PC-9 (cell line): ENCODE measurements at regions not wholly inside any gene's neighbourhood (a gene's known extent, or its start where the extent isn't known, plus 50 kb on each side); places are given as distances from the start of the nearest gene placed in this dataset.
A peak's percentile ranks its signal among the peaks of the same experiment; 100 is the strongest.
"Not testable (repeated sequence)": the region's sequence is repeated elsewhere in the genome, so short reads cannot be mapped to it uniquely, and the experiment has no call there.

ENCODE experiments used
- BruUV-seq: library from RNA; stranded (reverse); fragments of 400-500 nt; replicated peaks from 2 replicates; lab custom pipeline; 2021; lab: Mats Ljungman, UMichigan
- CTCF ChIA-PET: fragments of 300-600 bp; sonication (Branson Sonifier 250); formaldehyde crosslinking; loops from one replicate; lab custom pipeline; 2022; ENCODE audit warnings: antibody characterized with exemption; lab: Charles Lee
- POLR2A ChIA-PET: fragments of 300-600 bp; sonication (Branson Sonifier 250); formaldehyde crosslinking; loops from one replicate; lab custom pipeline; 2022; ENCODE audit warnings: antibody characterized with exemption; ENCODE audit not compliant: unreplicated experiment; lab: Charles Lee
- DNase-seq, 2 experiments: peaks; one replicate each; pipeline versions ENCODE4 v3.0.0 to v3.0.0-alpha.2; 2015 to 2022; ENCODE audit warnings: mixed read lengths in 1 of 2
- H2AFZ ChIP-seq: fragments of 200-600 bp; sonication (generic); 2 replicates; pipeline ENCODE4 v1.8.1; 2017; ENCODE audit warnings: antibody characterized with exemption
- H3F3A ChIP-seq: fragments of 200-600 bp; sonication (generic); 2 replicates; pipeline ENCODE4 v1.8.1; 2017; ENCODE audit warnings: antibody characterized with exemption, mild to moderate bottlenecking, low read depth; ENCODE audit not compliant: insufficient read depth
- H3K27ac ChIP-seq: fragments of 200-600 bp; sonication (generic); 2 replicates; pipeline ENCODE4 v1.6.1; 2016; ENCODE audit warnings: mixed run types
- H3K27me3 ChIP-seq: fragments of 200-600 bp; sonication (generic); 2 replicates; pipeline ENCODE4 v1.6.1; 2016; ENCODE audit warnings: low read depth, mixed run types; ENCODE audit not compliant: insufficient read depth
- H3K36me3 ChIP-seq: fragments of 200-600 bp; sonication (generic); 2 replicates; pipeline ENCODE4 v1.6.1; 2016; ENCODE audit warnings: low read depth, mixed run types
- H3K4me1 ChIP-seq: fragments of 200-600 bp; sonication (generic); replicated peaks from 2 replicates; pipeline ENCODE4 v1.6.1; 2016; ENCODE audit warnings: mixed run types; ENCODE audit not compliant: insufficient read depth
- H3K4me2 ChIP-seq: fragments of 200-600 bp; sonication (generic); 2 replicates; pipeline ENCODE4 v1.6.1; 2017; ENCODE audit warnings: mixed run types
- H3K4me3 ChIP-seq: fragments of 200-600 bp; sonication (generic); 2 replicates; pipeline ENCODE4 v1.6.1; 2016; ENCODE audit warnings: mixed run types
- H3K79me2 ChIP-seq: fragments of 200-600 bp; sonication (generic); 2 replicates; pipeline ENCODE4 v1.6.1; 2017; ENCODE audit warnings: low read depth, mixed run types
- H3K9me2 ChIP-seq: fragments of 200-600 bp; sonication (generic); 2 replicates; pipeline ENCODE4 v1.8.1; 2017; ENCODE audit warnings: mild to moderate bottlenecking; ENCODE audit not compliant: insufficient read depth
- H3K9me3 ChIP-seq: fragments of 200-600 bp; sonication (generic); 2 replicates; pipeline ENCODE4 v1.8.1; 2016; ENCODE audit warnings: low read depth; ENCODE audit not compliant: insufficient read depth
- H4K20me1 ChIP-seq: fragments of 200-600 bp; sonication (generic); 2 replicates; pipeline ENCODE4 v1.8.1; 2017; ENCODE audit not compliant: insufficient read depth
- EZH2 ChIP-seq: fragments of 200-600 bp; sonication (generic); IDR thresholded peaks from 2 replicates; pipeline ENCODE4 v1.8.0; 2017; ENCODE audit warnings: antibody characterized with exemption, low read depth
- intact Hi-C: fragments of 100-400 bp; cut with micrococcal nuclease; formaldehyde crosslinking; loops from one replicate; pipeline ENCODE4 v1.10.0; 2022; ENCODE audit not compliant: unreplicated experiment
- TF ChIP-seq, protein P1 (sequence below): fragments of 200-600 bp; sonication (generic); conservative IDR thresholded peaks from 2 replicates; pipeline ENCODE4 v1.6.1; 2017; ENCODE audit warnings: mixed run types, antibody characterized with exemption, mild to moderate bottlenecking, moderate library complexity

DNA sequence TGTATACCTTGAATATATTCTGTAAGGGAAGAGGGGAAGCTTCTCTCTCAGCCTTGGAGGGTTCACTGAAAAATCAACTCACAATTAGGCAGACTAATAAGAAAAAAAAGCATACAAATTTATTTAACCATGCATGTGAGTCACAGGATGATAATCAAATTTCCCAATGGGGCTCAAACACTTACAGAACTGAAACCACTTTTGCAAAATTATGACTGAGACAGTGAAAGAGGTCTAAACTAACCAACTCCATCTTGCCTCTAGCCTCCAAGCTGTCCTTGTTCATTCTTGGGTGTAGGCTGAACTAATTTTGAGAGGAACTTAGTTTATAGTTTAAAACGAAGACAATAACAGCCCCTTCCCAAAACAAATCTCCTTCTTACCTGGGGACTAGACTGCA lies 618.3 kb upstream of the AUTS2 start:
- BruUV-seq: no TSS peak
- Histone ChIP-seq H3K4me2 (peak overlapping the region; percentile 70), H3K27ac (peak overlapping the region; percentile 88), H3K9me3 (peaks cover 6% of the 10 kb centered on the region; the same call in 1 of the 2 replicates), H3K4me3 (peak overlapping the region; percentile 24; the same call in 1 of the 2 replicates), H3K79me2 (no peaks in the 10 kb centered on the region), H2AFZ (peak overlapping the region; percentile 63; the same call in 1 of the 2 replicates), H3K27me3 (no peaks in the 10 kb centered on the region), H3K36me3 (no peaks in the 10 kb centered on the region), H3K4me1 (peaks cover 15% of the 10 kb centered on the region), H3F3A (peaks cover 5% of the 10 kb centered on the region; the same call in 1 of the 2 replicates), H3K9me2 (no peaks in the 10 kb centered on the region), H4K20me1 (no peaks in the 10 kb centered on the region)
- ChIA-PET POLR2A (no interaction called here), CTCF (no interaction called here)
- DNase-seq: peak in 1 of 2 experiments; percentile 40
- TF ChIP-seq EZH2: no peak
- TF ChIP-seq, protein P1, sequence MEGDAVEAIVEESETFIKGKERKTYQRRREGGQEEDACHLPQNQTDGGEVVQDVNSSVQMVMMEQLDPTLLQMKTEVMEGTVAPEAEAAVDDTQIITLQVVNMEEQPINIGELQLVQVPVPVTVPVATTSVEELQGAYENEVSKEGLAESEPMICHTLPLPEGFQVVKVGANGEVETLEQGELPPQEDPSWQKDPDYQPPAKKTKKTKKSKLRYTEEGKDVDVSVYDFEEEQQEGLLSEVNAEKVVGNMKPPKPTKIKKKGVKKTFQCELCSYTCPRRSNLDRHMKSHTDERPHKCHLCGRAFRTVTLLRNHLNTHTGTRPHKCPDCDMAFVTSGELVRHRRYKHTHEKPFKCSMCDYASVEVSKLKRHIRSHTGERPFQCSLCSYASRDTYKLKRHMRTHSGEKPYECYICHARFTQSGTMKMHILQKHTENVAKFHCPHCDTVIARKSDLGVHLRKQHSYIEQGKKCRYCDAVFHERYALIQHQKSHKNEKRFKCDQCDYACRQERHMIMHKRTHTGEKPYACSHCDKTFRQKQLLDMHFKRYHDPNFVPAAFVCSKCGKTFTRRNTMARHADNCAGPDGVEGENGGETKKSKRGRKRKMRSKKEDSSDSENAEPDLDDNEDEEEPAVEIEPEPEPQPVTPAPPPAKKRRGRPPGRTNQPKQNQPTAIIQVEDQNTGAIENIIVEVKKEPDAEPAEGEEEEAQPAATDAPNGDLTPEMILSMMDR: no peak
- intact Hi-C loops: no loop called here

DNA sequence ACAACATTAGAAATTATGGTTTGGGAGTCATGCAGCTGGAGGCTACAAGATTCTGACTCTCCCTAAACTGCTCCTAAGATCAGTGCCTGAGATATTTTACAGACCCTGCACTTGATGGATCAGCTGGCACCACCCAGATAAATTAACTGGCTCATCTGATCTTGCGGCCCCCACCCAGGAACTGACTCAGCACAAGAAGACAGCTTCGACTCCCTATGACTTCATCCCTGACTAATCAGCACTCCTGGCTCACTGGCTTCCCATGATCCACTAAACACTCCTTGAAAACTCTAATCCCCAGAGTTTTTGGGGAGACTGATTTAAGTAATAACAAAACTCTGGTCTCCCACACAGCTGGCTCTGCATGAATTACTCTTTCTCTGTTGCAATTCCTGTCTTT lies 617.8 kb upstream of the AUTS2 start:
- CTCF ChIA-PET: not testable (repeated sequence)
- H3K4me2 ChIP-seq: peak overlapping the region; percentile 70

DNA sequence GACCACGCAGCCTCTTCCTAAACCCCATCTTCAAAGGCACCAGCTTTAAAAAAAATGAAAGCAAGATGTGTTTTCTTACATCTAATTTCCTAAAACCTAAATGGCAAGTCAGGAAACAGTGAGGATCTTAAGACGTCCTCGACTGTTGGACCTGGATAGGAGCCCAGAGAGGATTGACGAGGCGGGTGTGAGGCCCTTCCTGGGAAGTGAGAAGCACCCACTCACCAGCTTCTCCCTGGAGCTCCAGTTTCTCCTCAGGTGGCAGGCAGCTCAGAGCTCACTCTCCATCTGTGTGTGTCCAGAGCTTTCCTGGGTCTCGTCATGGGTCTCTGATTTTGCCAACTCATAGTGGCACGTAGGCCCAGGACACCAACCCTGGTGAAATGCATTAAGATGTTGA lies 614.0 kb upstream of the AUTS2 start:
- Histone ChIP-seq H4K20me1 (no peaks in the 10 kb centered on the region), H3K9me3 (peaks cover 11% of the 10 kb centered on the region; the same call in 1 of the 2 replicates), H3K27me3 (no peaks in the 10 kb centered on the region), H3F3A (peaks cover 5% of the 10 kb centered on the region; the same call in 1 of the 2 replicates), H3K4me1 (peaks cover 15% of the 10 kb centered on the region), H3K36me3 (no peaks in the 10 kb centered on the region), H3K4me3 (no peak overlapping the region), H3K4me2 (no peak overlapping the region), H3K9me2 (no peaks in the 10 kb centered on the region), H3K79me2 (no peaks in the 10 kb centered on the region), H2AFZ (no peak overlapping the region), H3K27ac (no peak overlapping the region)
- no TSS peak for BruUV-seq
- TF ChIP-seq, protein P1: no peak
- no peak for TF ChIP-seq EZH2
- no peak for DNase-seq
- ChIA-PET POLR2A (no interaction called here), CTCF (no interaction called here)
- intact Hi-C loops: no loop called here

More for the DNA sequence above, 617.8 kb upstream of the AUTS2 start:
- POLR2A ChIA-PET, H3K79me2 ChIP-seq, H4K20me1 ChIP-seq, H3K9me3 ChIP-seq, DNase-seq, H3K36me3 ChIP-seq, H3F3A ChIP-seq, H3K9me2 ChIP-seq, BruUV-seq, intact Hi-C loops, H3K27me3 ChIP-seq: not testable (repeated sequence)
- Histone ChIP-seq H2AFZ (peak overlapping the region; percentile 63; the same call in 1 of the 2 replicates), H3K4me1 (peaks cover 15% of the 10 kb centered on the region), H3K4me3 (peak overlapping the region; percentile 24; the same call in 1 of the 2 replicates), H3K27ac (peak overlapping the region; percentile 88)

- peak in 1 of 2 experiments; percentile 58 for DNase-seq
- POLR2A ChIA-PET: no interaction called here
Measured at GRCh38 chr7:68994841-68995240, 603.4 kb upstream of the AUTS2 start.

More at GRCh38 chr7:68994841-68995240, 603.4 kb upstream of the AUTS2 start:
- H2AFZ ChIP-seq: no peak overlapping the region
- CTCF ChIA-PET: no interaction called here
- H3K36me3 ChIP-seq: no peaks in the 10 kb centered on the region
- 0 out of 2 replicates have a peak overlapping the region, but pooled peaks have one; percentile 21 for H3K4me2 ChIP-seq
- BruUV-seq: no TSS peak
- H3K9me3 ChIP-seq: no peaks in the 10 kb centered on the region; the same call in none of the 2 replicates
- no peak overlapping the region for H3K27ac ChIP-seq
- H3K9me2 ChIP-seq: no peaks in the 10 kb centered on the region; the same call in 1 of the 2 replicates
- no peaks in the 10 kb centered on the region for H4K20me1 ChIP-seq
- H3K79me2 ChIP-seq: no peaks in the 10 kb centered on the region
- TF ChIP-seq, protein P1: no peak
- TF ChIP-seq EZH2: no peak
- H3K4me3 ChIP-seq: no peak overlapping the region
- peaks cover 4% of the 10 kb centered on the region; the same call in 1 of the 2 replicates for H3F3A ChIP-seq
- H3K27me3 ChIP-seq: no peaks in the 10 kb centered on the region
- intact Hi-C loops: no loop called here
- peaks cover 8% of the 10 kb centered on the region for H3K4me1 ChIP-seq
